Panc1 (cell line): ENCODE measurements at regions not wholly inside any gene's neighbourhood (a gene's known extent, or its start where the extent isn't known, plus 50 kb on each side); places are given as distances from the start of the nearest gene placed in this dataset.

ENCODE experiments used
- ATAC-seq: fragments of 200-7000 bp; cut with Tn5 transposase; 2 replicates; pipeline ENCODE4 v1.9.1; 2020; ENCODE audit warnings: mild to moderate bottlenecking, moderate library complexity
- BruUV-seq: library from RNA; stranded (reverse); fragments of 400-500 nt; replicated peaks from 2 replicates; lab custom pipeline; 2021; lab: Mats Ljungman, UMichigan
- CTCF ChIA-PET: fragments of 300-600 bp; sonication (Branson Sonifier 250); formaldehyde crosslinking; loops from one replicate; lab custom pipeline; 2022; ENCODE audit warnings: antibody characterized with exemption; lab: Charles Lee
- POLR2A ChIA-PET: fragments of 300-600 bp; sonication (Branson Sonifier 250); formaldehyde crosslinking; loops from one replicate; lab custom pipeline; 2022; ENCODE audit warnings: antibody characterized with exemption; lab: Charles Lee
- DNase-seq: peaks from one replicate; pipeline ENCODE4 v3.0.0-alpha.2; 2010; ENCODE audit warnings: low read depth, low spot score
- H3K27ac ChIP-seq: 2 replicates; pipeline ENCODE4 v1.5.1; 2011; ENCODE audit warnings: mild to moderate bottlenecking, low read length, inconsistent platforms
- H3K27me3 ChIP-seq: fragments of 200-500 bp; sonication (Bioruptor generic); 2 replicates; pipeline ENCODE4 v1.6.0; 2014; ENCODE audit warnings: low read length, inconsistent platforms; ENCODE audit not compliant: control insufficient read depth, insufficient read depth
- H3K36me3 ChIP-seq: fragments of 200-500 bp; sonication (Bioruptor generic); 2 replicates; pipeline ENCODE4 v1.5.1; 2014; ENCODE audit warnings: inconsistent platforms, mild to moderate bottlenecking, low read length, moderate library complexity; ENCODE audit not compliant: control insufficient read depth, insufficient read depth
- H3K4me1 ChIP-seq: 2 replicates; pipeline ENCODE4 v1.5.1; 2011; ENCODE audit warnings: inconsistent platforms, mild to moderate bottlenecking, low read length, moderate library complexity; ENCODE audit not compliant: control insufficient read depth, insufficient read depth
- H3K4me3 ChIP-seq, 2 experiments: 2 replicates each; pipeline ENCODE4 v1.5.1; 2011 to 2012; ENCODE audit warnings: low read depth in 2 of 2, low read length in 2 of 2, mild to moderate bottlenecking in 2 of 2, inconsistent platforms in 1 of 2, moderate library complexity in 1 of 2
- H3K9me3 ChIP-seq: fragments of 200-500 bp; sonication (Bioruptor generic); 2 replicates; pipeline ENCODE4 v1.5.1; 2014; ENCODE audit warnings: low read depth, mild to moderate bottlenecking, inconsistent platforms, low read length, moderate library complexity; ENCODE audit not compliant: control insufficient read depth, insufficient read depth
- POLR2AphosphoS5 ChIP-seq: IDR thresholded peaks from 2 replicates; pipeline ENCODE4 v1.6.1; 2012; ENCODE audit warnings: mild to moderate bottlenecking, low read depth, low read length, moderate library complexity
- SIN3A ChIP-seq: IDR thresholded peaks from 2 replicates; pipeline ENCODE4 v1.6.1; 2012; ENCODE audit warnings: low read depth, mild to moderate bottlenecking, low read length, moderate library complexity, borderline replicate concordance; ENCODE audit not compliant: insufficient read depth
- TCF7L2 ChIP-seq: IDR thresholded peaks from 2 replicates; pipeline ENCODE4 v1.6.1; 2011; ENCODE audit warnings: mild to moderate bottlenecking, low read depth, low read length, inconsistent platforms
- in situ Hi-C: cut with HindIII; loops from 2 replicates; pipeline ENCODE4 v1.10.0; 2016; ENCODE audit warnings: low sequenced_read_pairs, low pct_unique_long_range_greater_than_20kb
- intact Hi-C: fragments of 100-400 bp; cut with micrococcal nuclease; formaldehyde crosslinking; loops from one replicate; pipeline ENCODE4 v1.10.0; 2022; ENCODE audit not compliant: unreplicated experiment
- TF ChIP-seq, protein P1 (sequence below), 2 experiments: IDR thresholded peaks; 2 replicates each; pipeline ENCODE4 v1.6.1; 2011 to 2012; ENCODE audit warnings: low read depth in 2 of 2, control low read depth in 1 of 2, low read length in 1 of 2, mild to moderate bottlenecking in 1 of 2, moderate library complexity in 1 of 2; ENCODE audit not compliant: insufficient read depth in 1 of 2
- TF ChIP-seq, protein P2 (sequence below): fragments of 450-650 bp; IDR thresholded peaks from 2 replicates; pipeline ENCODE4 v1.5.1; 2017; ENCODE audit warnings: mild to moderate bottlenecking

DNA sequence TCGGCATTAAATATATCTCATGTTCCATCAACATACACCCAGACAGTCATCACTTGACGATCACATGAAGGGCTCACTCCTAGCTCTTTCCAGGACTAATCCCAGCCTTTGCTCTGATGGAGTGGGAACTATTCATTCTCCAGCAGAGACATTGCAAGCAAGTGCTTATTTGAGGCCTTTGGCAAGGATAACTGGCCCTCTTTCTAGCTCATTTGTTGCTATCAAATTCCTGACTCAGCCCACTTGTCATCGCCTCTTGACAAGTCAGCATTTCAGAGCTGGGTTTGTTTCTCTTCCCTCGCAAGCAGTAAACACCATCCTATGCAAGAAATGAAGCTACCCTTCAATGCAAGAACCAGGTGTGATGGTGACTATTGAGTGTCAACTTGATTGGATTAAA lies 1165.7 kb upstream of the AUTS2 start:
- H3K36me3 ChIP-seq: no peaks in the 10 kb centered on the region
- ChIA-PET POLR2A (no interaction called here), CTCF (no interaction called here)
- H3K4me3 ChIP-seq: no peak overlapping the region
- in situ Hi-C loops (no loop called here), intact Hi-C loops (no loop called here)
- no peaks in the 10 kb centered on the region for H3K27me3 ChIP-seq
- H3K27ac ChIP-seq: no peak overlapping the region
- no peaks in the 10 kb centered on the region for H3K4me1 ChIP-seq
- no peak for DNase-seq
- no peak for ATAC-seq
- BruUV-seq: no TSS peak
- no peak for TF ChIP-seq POLR2AphosphoS5
- TF ChIP-seq, protein P1, sequence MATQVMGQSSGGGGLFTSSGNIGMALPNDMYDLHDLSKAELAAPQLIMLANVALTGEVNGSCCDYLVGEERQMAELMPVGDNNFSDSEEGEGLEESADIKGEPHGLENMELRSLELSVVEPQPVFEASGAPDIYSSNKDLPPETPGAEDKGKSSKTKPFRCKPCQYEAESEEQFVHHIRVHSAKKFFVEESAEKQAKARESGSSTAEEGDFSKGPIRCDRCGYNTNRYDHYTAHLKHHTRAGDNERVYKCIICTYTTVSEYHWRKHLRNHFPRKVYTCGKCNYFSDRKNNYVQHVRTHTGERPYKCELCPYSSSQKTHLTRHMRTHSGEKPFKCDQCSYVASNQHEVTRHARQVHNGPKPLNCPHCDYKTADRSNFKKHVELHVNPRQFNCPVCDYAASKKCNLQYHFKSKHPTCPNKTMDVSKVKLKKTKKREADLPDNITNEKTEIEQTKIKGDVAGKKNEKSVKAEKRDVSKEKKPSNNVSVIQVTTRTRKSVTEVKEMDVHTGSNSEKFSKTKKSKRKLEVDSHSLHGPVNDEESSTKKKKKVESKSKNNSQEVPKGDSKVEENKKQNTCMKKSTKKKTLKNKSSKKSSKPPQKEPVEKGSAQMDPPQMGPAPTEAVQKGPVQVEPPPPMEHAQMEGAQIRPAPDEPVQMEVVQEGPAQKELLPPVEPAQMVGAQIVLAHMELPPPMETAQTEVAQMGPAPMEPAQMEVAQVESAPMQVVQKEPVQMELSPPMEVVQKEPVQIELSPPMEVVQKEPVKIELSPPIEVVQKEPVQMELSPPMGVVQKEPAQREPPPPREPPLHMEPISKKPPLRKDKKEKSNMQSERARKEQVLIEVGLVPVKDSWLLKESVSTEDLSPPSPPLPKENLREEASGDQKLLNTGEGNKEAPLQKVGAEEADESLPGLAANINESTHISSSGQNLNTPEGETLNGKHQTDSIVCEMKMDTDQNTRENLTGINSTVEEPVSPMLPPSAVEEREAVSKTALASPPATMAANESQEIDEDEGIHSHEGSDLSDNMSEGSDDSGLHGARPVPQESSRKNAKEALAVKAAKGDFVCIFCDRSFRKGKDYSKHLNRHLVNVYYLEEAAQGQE (IDR thresholded peaks at IDR 0.05; ENCODE audit: insufficient read depth in 1 of 2, low read depth in 2 of 2, low read length in 1 of 2): no peak
- TF ChIP-seq SIN3A: no peak
- TF ChIP-seq TCF7L2: no peak
- TF ChIP-seq, protein P2, sequence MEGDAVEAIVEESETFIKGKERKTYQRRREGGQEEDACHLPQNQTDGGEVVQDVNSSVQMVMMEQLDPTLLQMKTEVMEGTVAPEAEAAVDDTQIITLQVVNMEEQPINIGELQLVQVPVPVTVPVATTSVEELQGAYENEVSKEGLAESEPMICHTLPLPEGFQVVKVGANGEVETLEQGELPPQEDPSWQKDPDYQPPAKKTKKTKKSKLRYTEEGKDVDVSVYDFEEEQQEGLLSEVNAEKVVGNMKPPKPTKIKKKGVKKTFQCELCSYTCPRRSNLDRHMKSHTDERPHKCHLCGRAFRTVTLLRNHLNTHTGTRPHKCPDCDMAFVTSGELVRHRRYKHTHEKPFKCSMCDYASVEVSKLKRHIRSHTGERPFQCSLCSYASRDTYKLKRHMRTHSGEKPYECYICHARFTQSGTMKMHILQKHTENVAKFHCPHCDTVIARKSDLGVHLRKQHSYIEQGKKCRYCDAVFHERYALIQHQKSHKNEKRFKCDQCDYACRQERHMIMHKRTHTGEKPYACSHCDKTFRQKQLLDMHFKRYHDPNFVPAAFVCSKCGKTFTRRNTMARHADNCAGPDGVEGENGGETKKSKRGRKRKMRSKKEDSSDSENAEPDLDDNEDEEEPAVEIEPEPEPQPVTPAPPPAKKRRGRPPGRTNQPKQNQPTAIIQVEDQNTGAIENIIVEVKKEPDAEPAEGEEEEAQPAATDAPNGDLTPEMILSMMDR: no peak
- H3K9me3 ChIP-seq: no peaks in the 10 kb centered on the region

DNA sequence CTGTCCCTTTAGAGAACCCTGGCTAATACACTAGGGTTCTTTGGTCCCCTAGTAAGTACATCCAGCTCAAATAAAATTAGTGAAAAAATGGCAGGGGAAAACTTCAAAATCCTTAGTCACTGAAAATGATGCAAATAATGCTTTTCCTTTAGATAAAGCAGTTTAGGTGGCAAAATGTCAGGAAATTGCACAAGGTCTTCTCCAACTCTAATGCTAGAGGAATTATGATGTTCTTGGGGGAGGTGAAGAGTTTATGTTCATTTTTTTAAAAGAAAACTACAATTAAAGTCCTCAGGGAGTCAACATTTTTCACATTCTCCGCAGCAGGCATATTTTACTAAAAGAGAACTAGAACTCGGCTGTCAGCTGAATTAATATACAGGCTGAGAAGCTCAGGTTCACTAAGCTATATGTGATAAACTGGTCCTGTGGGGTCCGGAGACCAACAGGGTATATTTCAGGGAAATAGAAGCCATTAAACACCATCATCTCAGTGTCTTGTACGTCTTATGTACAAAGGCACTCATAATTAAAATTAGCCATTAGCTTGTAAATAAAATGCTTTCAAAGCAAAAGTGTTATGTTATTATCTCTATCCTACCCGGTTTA lies 1164.7 kb upstream of the AUTS2 start:
- no TSS peak for BruUV-seq
- intact Hi-C loops (no loop called here), in situ Hi-C loops (no loop called here)
- ATAC-seq (no peak), DNase-seq (no peak)
- Histone ChIP-seq H3K27ac (no peak overlapping the region), H3K27me3 (no peaks in the 10 kb centered on the region), H3K36me3 (no peaks in the 10 kb centered on the region), H3K4me3 (no peak overlapping the region), H3K9me3 (no peaks in the 10 kb centered on the region), H3K4me1 (no peaks in the 10 kb centered on the region)
- ChIA-PET POLR2A (no interaction called here), CTCF (no interaction called here)
- TF ChIP-seq POLR2AphosphoS5 (no peak), SIN3A (no peak), TCF7L2 (no peak)
- TF ChIP-seq, protein P1 (IDR thresholded peaks at IDR 0.05; ENCODE audit: insufficient read depth in 1 of 2, low read depth in 2 of 2, low read length in 1 of 2): no peak
- TF ChIP-seq, protein P2: no peak
